A549 (cell line): ENCODE measurements at regions not wholly inside any gene's neighbourhood (a gene's known extent, or its start where the extent isn't known, plus 50 kb on each side); places are given as distances from the start of the nearest gene placed in this dataset.

ENCODE experiments used
- BHLHE40 ChIP-seq: IDR thresholded peaks from 2 replicates; pipeline ENCODE4 v1.6.1; 2012; ENCODE audit warnings: low read depth, low read length, inconsistent platforms
- HDAC2 ChIP-seq: fragments of 200-600 bp; sonication (generic); IDR thresholded peaks from 2 replicates; pipeline ENCODE4 v1.6.1; 2016
- MAZ ChIP-seq: fragments of 150-350 bp; IDR thresholded peaks from 2 replicates; pipeline ENCODE4 v1.6.1; 2014; ENCODE audit warnings: antibody characterized with exemption, low read depth, low read length, borderline replicate concordance
- NPAS2 ChIP-seq: fragments of 250-450 bp; sonication (Bioruptor Pico); IDR thresholded peaks from 2 replicates; pipeline ENCODE4 v1.8.0; 2022; ENCODE audit warnings: mild to moderate bottlenecking, moderate library complexity, borderline replicate concordance
- POLR2A ChIP-seq: IDR thresholded peaks from 2 replicates; pipeline ENCODE4 v1.6.1; 2012; ENCODE audit warnings: mild to moderate bottlenecking, low read length
- ZNF302 ChIP-seq: fragments of 250-450 bp; sonication (Bioruptor Pico); IDR thresholded peaks from 2 replicates; pipeline ENCODE4 v1.9.0; 2021; ENCODE audit warnings: inconsistent platforms, mild to moderate bottlenecking, moderate library complexity
- TF ChIP-seq, protein P1 (sequence below): fragments of 250-450 bp; sonication (Bioruptor Pico); IDR thresholded peaks from 2 replicates; pipeline ENCODE4 v1.5.0; 2021; ENCODE audit warnings: mild to moderate bottlenecking, moderate library complexity, borderline replicate concordance

DNA sequence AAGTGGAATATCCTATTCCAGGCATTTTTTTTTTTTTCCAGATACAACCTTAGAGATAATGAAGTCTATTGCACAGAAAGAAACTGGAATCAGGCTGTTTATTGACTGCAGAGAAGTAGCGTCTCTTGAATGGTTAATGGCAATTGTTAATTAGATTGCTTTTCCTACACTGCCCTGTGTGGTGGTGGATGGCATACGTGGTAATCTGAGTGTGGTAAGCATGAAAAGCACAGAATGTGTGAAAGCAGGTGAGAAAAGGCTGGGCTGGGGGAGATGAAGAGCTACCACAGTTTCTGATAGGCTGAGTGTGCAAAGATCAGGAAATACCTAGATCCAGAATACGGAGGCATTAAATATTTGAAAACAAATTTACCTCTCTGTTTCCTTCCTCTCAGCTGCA lies 486.3 kb upstream of the TBL1XR1 start:
- TF ChIP-seq MAZ, result no peak
- no peak for TF ChIP-seq HDAC2
- TF ChIP-seq BHLHE40, result no peak
- no peak for TF ChIP-seq POLR2A
- TF ChIP-seq, protein P1, sequence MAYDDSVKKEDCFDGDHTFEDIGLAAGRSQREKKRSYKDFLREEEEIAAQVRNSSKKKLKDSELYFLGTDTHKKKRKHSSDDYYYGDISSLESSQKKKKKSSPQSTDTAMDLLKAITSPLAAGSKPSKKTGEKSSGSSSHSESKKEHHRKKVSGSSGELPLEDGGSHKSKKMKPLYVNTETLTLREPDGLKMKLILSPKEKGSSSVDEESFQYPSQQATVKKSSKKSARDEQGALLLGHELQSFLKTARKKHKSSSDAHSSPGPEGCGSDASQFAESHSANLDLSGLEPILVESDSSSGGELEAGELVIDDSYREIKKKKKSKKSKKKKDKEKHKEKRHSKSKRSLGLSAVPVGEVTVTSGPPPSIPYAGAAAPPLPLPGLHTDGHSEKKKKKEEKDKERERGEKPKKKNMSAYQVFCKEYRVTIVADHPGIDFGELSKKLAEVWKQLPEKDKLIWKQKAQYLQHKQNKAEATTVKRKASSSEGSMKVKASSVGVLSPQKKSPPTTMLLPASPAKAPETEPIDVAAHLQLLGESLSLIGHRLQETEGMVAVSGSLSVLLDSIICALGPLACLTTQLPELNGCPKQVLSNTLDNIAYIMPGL, result no peak
- no peak for TF ChIP-seq ZNF302 (CRISPR knock-in tag)
- no peak for TF ChIP-seq NPAS2 (CRISPR knock-in tag)
